ENCODE measurements at regions not wholly inside any gene's neighbourhood (a gene's known extent, or its start where the extent isn't known, plus 50 kb on each side); places are given as distances from the start of the nearest gene placed in this dataset.

- Histone ChIP-seq H2BK120ac (ENCODE audit: low read depth, low read length) (no peak overlapping the region), H3K4me1 (ENCODE audit: control insufficient read depth, insufficient read depth, low read length) (no peaks in the 10 kb centered on the region), H2BK15ac (ENCODE audit: low read depth, low read length) (no peak overlapping the region), H3K9me1 (ENCODE audit: insufficient read depth, low read length) (no peaks in the 10 kb centered on the region), H3K14ac (replicated peaks; ENCODE audit: low read depth, low read length) (no peak overlapping the region), H4K5ac (ENCODE audit: low read depth, low read length) (no peak overlapping the region), H4K20me1 (ENCODE audit: insufficient read depth, low read length) (no peaks in the 10 kb centered on the region), H3K4me2 (ENCODE audit: low read depth, low read length) (no peak overlapping the region), H2BK5ac (ENCODE audit: low read depth, low read length, poor library complexity, severe bottlenecking) (no peak overlapping the region), H3K18ac (ENCODE audit: low read depth, low read length) (no peak overlapping the region), H3K9me3 (ENCODE audit: control insufficient read depth, insufficient read depth, low read length) (peaks cover 39% of the 10 kb centered on the region), H3K23ac (ENCODE audit: low read depth, low read length) (no peak overlapping the region), H3K4ac (ENCODE audit: low read depth, low read length) (no peak overlapping the region), H2BK20ac (ENCODE audit: low read depth, low read length) (no peak overlapping the region), H2AK5ac (ENCODE audit: low read depth, low read length) (no peak overlapping the region), H4K91ac (ENCODE audit: insufficient read depth, low read depth, low read length) (no peak overlapping the region), H2AK9ac (replicated peaks; ENCODE audit: low read depth, low read length, poor library complexity) (no peak overlapping the region), H3K79me1 (ENCODE audit: low read depth in 1 of 2, low read length in 2 of 2) (no peaks in the 10 kb centered on the region), H2AFZ (replicated peaks; ENCODE audit: low read length, poor library complexity) (no peak overlapping the region), H3K36me3 (ENCODE audit: control insufficient read depth, insufficient read depth, low read length) (no peaks in the 10 kb centered on the region), H3K56ac (ENCODE audit: extremely low read depth, insufficient read depth, low read length) (no peak overlapping the region; the same call in 1 of the 2 replicates), H3K9ac (ENCODE audit: low read depth, low read length) (no peak overlapping the region), H3K4me3 (ENCODE audit: insufficient read depth, low read depth, low read length) (no peak overlapping the region), H3K27me3 (ENCODE audit: control insufficient read depth, insufficient read depth, low read length) (no peaks in the 10 kb centered on the region), H4K8ac (ENCODE audit: low read depth in 2 of 2, low read length in 2 of 2) (no peak overlapping the region), H3K27ac (ENCODE audit: insufficient read depth, low read length) (no peak overlapping the region)
- ATAC-seq (ENCODE audit: low read depth) (no peak), DNase-seq (no peak)
- 50% methylated on average over 4 of the region's 10 CpGs; no CpG with 5 or more reads in 1 of the 2 experiments for WGBS, 2 experiments (ENCODE audit: extremely low coverage in 2 of 2, insufficient read length in 1 of 2)
- BruUV-seq (replicated peaks) = no TSS peak
- CTCF ChIA-PET = no interaction called here
- TF ChIP-seq CEBPB (IDR thresholded peaks at IDR 0.05; ENCODE audit: low read depth, low read length) (no peak), BHLHE40 (IDR thresholded peaks at IDR 0.05; ENCODE audit: low read depth, low read length) (no peak), ELK1 (IDR thresholded peaks at IDR 0.05; ENCODE audit: borderline replicate concordance, low read depth, low read length) (no peak), RCOR1 (IDR thresholded peaks at IDR 0.05; ENCODE audit: insufficient replicate concordance, low read length) (no peak), MXI1 (IDR thresholded peaks at IDR 0.05; ENCODE audit: borderline replicate concordance, low read depth, low read length) (no peak), RAD21 (IDR thresholded peaks at IDR 0.05; ENCODE audit: low read length) (no peak), POLR2A (IDR thresholded peaks at IDR 0.05; ENCODE audit: low read depth, low read length) (no peak), FOS (IDR thresholded peaks at IDR 0.05; ENCODE audit: low read depth, low read length) (no peak), MAZ (IDR thresholded peaks at IDR 0.05; ENCODE audit: borderline replicate concordance, low read depth, low read length) (no peak), RFX5 (IDR thresholded peaks at IDR 0.05; ENCODE audit: low read depth, low read length) (no peak), MAFK (IDR thresholded peaks at IDR 0.05; ENCODE audit: low read depth, low read length) (no peak), CTCF (conservative IDR thresholded peaks at IDR 0.05; ENCODE audit: low read depth, low read length) (no peak)
- in situ Hi-C loops (cut with MboI; ENCODE audit: low sequenced_read_pairs) (no loop called here), intact Hi-C loops (cut with micrococcal nuclease) (no loop called here), dilution Hi-C loops (cut with HindIII; ENCODE audit: low sequenced_read_pairs, unreplicated experiment) (no loop called here)
- POLR2A ChIA-PET (ENCODE audit: unreplicated experiment) = no interaction called here
Observed at GRCh38 chr1:4269952-4270570, 370.0 kb upstream of the C1orf174 start.
